Activated CD8-positive, alpha-beta T cell treated with anti-CD3 and anti-CD28 coated beads for 36 hours (primary cell): ENCODE measurements at regions not wholly inside any gene's neighbourhood (a gene's known extent, or its start where the extent isn't known, plus 50 kb on each side); places are given as distances from the start of the nearest gene placed in this dataset.

ENCODE experiments used
- ATAC-seq: fragments of 200-7000 bp; cut with Tn5 transposase; one replicate; pipeline ENCODE4 v1.10.0; 2021; ENCODE audit warnings: mild to moderate bottlenecking, moderate library complexity
- CTCF ChIA-PET: fragments of 350-600 bp; sonication (Branson Sonifier 250); formaldehyde crosslinking; loops from one replicate; lab custom pipeline; 2021; ENCODE audit warnings: antibody characterized with exemption; lab: Charles Lee
- POLR2A ChIA-PET: fragments of 350-600 bp; sonication (Branson Sonifier 250); formaldehyde crosslinking; loops from one replicate; lab custom pipeline; 2021; ENCODE audit warnings: antibody characterized with exemption; lab: Charles Lee
- DNase-seq: peaks from one replicate; pipeline ENCODE4 v3.0.0-alpha.2; 2020
- H3K27ac Mint-ChIP-seq: one replicate; pipeline ENCODE4 v1.8.0; 2021; ENCODE audit warnings: mild to moderate bottlenecking, mixed read lengths
- H3K27me3 Mint-ChIP-seq: one replicate; pipeline ENCODE4 v1.8.0; 2021; ENCODE audit warnings: mixed read lengths
- H3K36me3 Mint-ChIP-seq: one replicate; pipeline ENCODE4 v1.8.0; 2021; ENCODE audit warnings: low read depth, mixed read lengths
- H3K4me1 Mint-ChIP-seq: one replicate; pipeline ENCODE4 v1.8.0; 2021; ENCODE audit warnings: low read depth, mixed read lengths
- H3K4me3 Mint-ChIP-seq: one replicate; pipeline ENCODE4 v1.8.0; 2021; ENCODE audit warnings: mild to moderate bottlenecking, moderate library complexity, mixed read lengths
- H3K9me3 Mint-ChIP-seq: one replicate; pipeline ENCODE4 v1.8.0; 2021; ENCODE audit warnings: mixed read lengths
- CTCF ChIP-seq: fragments of 200-600 bp; IDR thresholded peaks from one replicate; pipeline ENCODE4 v1.8.0; 2022; ENCODE audit warnings: antibody characterized with exemption, mild to moderate bottlenecking
- intact Hi-C: fragments of 100-400 bp; cut with micrococcal nuclease; formaldehyde crosslinking; loops from one replicate; pipeline ENCODE4 v1.10.0; 2022

- no peak overlapping the region for H3K4me3 Mint-ChIP-seq
- peaks cover 4% of the 10 kb centered on the region for H3K27me3 Mint-ChIP-seq
- ChIA-PET CTCF (interaction anchor here (1.0 kb wide), 1 partner anchor 14 kb away, joined by 3 read pairs; no protein-coding TSS in a partner anchor), POLR2A (no interaction called here)
- H3K27ac Mint-ChIP-seq: no peak overlapping the region
- DNase-seq: no peak
- no peaks in the 10 kb centered on the region for H3K9me3 Mint-ChIP-seq
- ATAC-seq: no peak
- intact Hi-C loops: no loop called here
- H3K36me3 Mint-ChIP-seq: no peaks in the 10 kb centered on the region
- no peaks in the 10 kb centered on the region for H3K4me1 Mint-ChIP-seq
- TF ChIP-seq CTCF: no peak
These were observed 96.0 kb upstream of the RAB12 start for GRCh38 chr18:8513249-8513648.

- no peaks in the 10 kb centered on the region for H3K9me3 Mint-ChIP-seq
- no peak for TF ChIP-seq CTCF
- no peak overlapping the region for H3K4me3 Mint-ChIP-seq
- intact Hi-C loops: no loop called here
- ChIA-PET POLR2A (no interaction called here), CTCF (interaction anchor here (1.0 kb wide), 1 partner anchor 13 kb away, joined by 3 read pairs; no protein-coding TSS in a partner anchor)
- H3K4me1 Mint-ChIP-seq: no peaks in the 10 kb centered on the region
- H3K27me3 Mint-ChIP-seq: peaks cover 4% of the 10 kb centered on the region
- no peaks in the 10 kb centered on the region for H3K36me3 Mint-ChIP-seq
- H3K27ac Mint-ChIP-seq: no peak overlapping the region
- DNase-seq (no peak), ATAC-seq (no peak)
These were observed 94.8 kb upstream of the RAB12 start for GRCh38 chr18:8514409-8514808.

- H3K27me3 Mint-ChIP-seq: peaks cover 6% of the 10 kb centered on the region
- no peak for DNase-seq
- H3K4me1 Mint-ChIP-seq: no peaks in the 10 kb centered on the region
- no peak overlapping the region for H3K4me3 Mint-ChIP-seq
- CTCF ChIA-PET: interaction anchor here (1.6 kb wide), 1 partner anchor 37 kb away, joined by 3 read pairs; no protein-coding TSS in a partner anchor
- POLR2A ChIA-PET: no interaction called here
- no peak for TF ChIP-seq CTCF
- no peak overlapping the region for H3K27ac Mint-ChIP-seq
- H3K36me3 Mint-ChIP-seq: no peaks in the 10 kb centered on the region
- H3K9me3 Mint-ChIP-seq: peaks cover under 1% of the 10 kb centered on the region
- intact Hi-C loops: no loop called here
- no peak for ATAC-seq
These were observed 93.9 kb upstream of the RAB12 start for GRCh38 chr18:8515142-8515865.

GRCh38 chr18:8516371-8517250, 92.6 kb upstream of the RAB12 start:
- peaks cover 6% of the 10 kb centered on the region for H3K27me3 Mint-ChIP-seq
- H3K4me1 Mint-ChIP-seq: no peaks in the 10 kb centered on the region
- H3K4me3 Mint-ChIP-seq: no peak overlapping the region
- H3K27ac Mint-ChIP-seq: no peak overlapping the region
- ATAC-seq: no peak
- CTCF ChIA-PET: interaction anchor here (1.6 kb wide), 1 partner anchor 38 kb away, joined by 3 read pairs; no protein-coding TSS in a partner anchor
- TF ChIP-seq CTCF: no peak
- no peaks in the 10 kb centered on the region for H3K36me3 Mint-ChIP-seq
- H3K9me3 Mint-ChIP-seq: peaks cover 1% of the 10 kb centered on the region
- intact Hi-C loops: no loop called here
- POLR2A ChIA-PET: no interaction called here
- no peak for DNase-seq
